ENCODE measurements at regions not wholly inside any gene's neighbourhood (a gene's known extent, or its start where the extent isn't known, plus 50 kb on each side); places are given as distances from the start of the nearest gene placed in this dataset.

GRCh38 chr9:89996116-89996515, 391.3 kb downstream of the GADD45G start:
- no peak for DNase-seq
- in situ Hi-C loops (cut with HindIII; ENCODE audit: low pct_ligation_motif_present, low pct_unique_long_range_greater_than_20kb, low sequenced_read_pairs): no loop called here

GRCh38 chr9:89996773-89997172, 392.0 kb downstream of the GADD45G start:
- in situ Hi-C loops (cut with HindIII; ENCODE audit: low pct_ligation_motif_present, low pct_unique_long_range_greater_than_20kb, low sequenced_read_pairs): no loop called here
- DNase-seq: peak; percentile 11

- no peak for DNase-seq
- in situ Hi-C loops (cut with HindIII; ENCODE audit: low pct_ligation_motif_present, low pct_unique_long_range_greater_than_20kb, low sequenced_read_pairs): no loop called here
These were observed 393.8 kb downstream of the GADD45G start for GRCh38 chr9:89998633-89999032.

GRCh38 chr9:89999176-89999533, 394.3 kb downstream of the GADD45G start:
- in situ Hi-C loops (cut with HindIII; ENCODE audit: low pct_ligation_motif_present, low pct_unique_long_range_greater_than_20kb, low sequenced_read_pairs): no loop called here
- no peak for DNase-seq

- peak; percentile 20 for DNase-seq
- in situ Hi-C loops (cut with HindIII; ENCODE audit: low pct_ligation_motif_present, low pct_unique_long_range_greater_than_20kb, low sequenced_read_pairs): no loop called here
These were observed 394.9 kb downstream of the GADD45G start for GRCh38 chr9:89999534-90000370.

GRCh38 chr9:90000925-90001324, 396.1 kb downstream of the GADD45G start:
- DNase-seq: no peak
- in situ Hi-C loops (cut with HindIII; ENCODE audit: low pct_ligation_motif_present, low pct_unique_long_range_greater_than_20kb, low sequenced_read_pairs): no loop called here

- in situ Hi-C loops (cut with HindIII; ENCODE audit: low pct_ligation_motif_present, low pct_unique_long_range_greater_than_20kb, low sequenced_read_pairs): no loop called here
- DNase-seq: no peak
These were observed 396.9 kb downstream of the GADD45G start for GRCh38 chr9:90001747-90002146.

GRCh38 chr9:90002397-90003271, 397.8 kb downstream of the GADD45G start:
- DNase-seq: no peak
- in situ Hi-C loops (cut with HindIII; ENCODE audit: low pct_ligation_motif_present, low pct_unique_long_range_greater_than_20kb, low sequenced_read_pairs): no loop called here

GRCh38 chr9:90005388-90005787, 400.6 kb downstream of the GADD45G start:
- no peak for DNase-seq
- in situ Hi-C loops (cut with HindIII; ENCODE audit: low pct_ligation_motif_present, low pct_unique_long_range_greater_than_20kb, low sequenced_read_pairs): no loop called here

- in situ Hi-C loops (cut with HindIII; ENCODE audit: low pct_ligation_motif_present, low pct_unique_long_range_greater_than_20kb, low sequenced_read_pairs): no loop called here
- peak; percentile 1 for DNase-seq
These were observed 403.0 kb downstream of the GADD45G start for GRCh38 chr9:90007516-90008440.

- no peak for DNase-seq
- in situ Hi-C loops (cut with HindIII; ENCODE audit: low pct_ligation_motif_present, low pct_unique_long_range_greater_than_20kb, low sequenced_read_pairs): no loop called here
These were observed 404.6 kb downstream of the GADD45G start for GRCh38 chr9:90009447-90009846.

GRCh38 chr9:90010793-90011192, 406.0 kb downstream of the GADD45G start:
- in situ Hi-C loops (cut with HindIII; ENCODE audit: low pct_ligation_motif_present, low pct_unique_long_range_greater_than_20kb, low sequenced_read_pairs): no loop called here

GRCh38 chr9:90012949-90013348, 408.1 kb downstream of the GADD45G start:
- in situ Hi-C loops (cut with HindIII; ENCODE audit: low pct_ligation_motif_present, low pct_unique_long_range_greater_than_20kb, low sequenced_read_pairs): no loop called here
- no peak for DNase-seq

More at GRCh38 chr9:90010793-90011192, 406.0 kb downstream of the GADD45G start:
- DNase-seq: no peak

GRCh38 chr9:90013778-90014177, 409.0 kb downstream of the GADD45G start:
- no peak for DNase-seq
- in situ Hi-C loops (cut with HindIII; ENCODE audit: low pct_ligation_motif_present, low pct_unique_long_range_greater_than_20kb, low sequenced_read_pairs): no loop called here

GRCh38 chr9:90014421-90014820, 409.6 kb downstream of the GADD45G start:
- in situ Hi-C loops (cut with HindIII; ENCODE audit: low pct_ligation_motif_present, low pct_unique_long_range_greater_than_20kb, low sequenced_read_pairs): no loop called here

GRCh38 chr9:90016272-90016671, 411.5 kb downstream of the GADD45G start:
- in situ Hi-C loops (cut with HindIII; ENCODE audit: low pct_ligation_motif_present, low pct_unique_long_range_greater_than_20kb, low sequenced_read_pairs): no loop called here

More at GRCh38 chr9:90014421-90014820, 409.6 kb downstream of the GADD45G start:
- no peak for DNase-seq

GRCh38 chr9:90017679-90018078, 412.9 kb downstream of the GADD45G start:
- in situ Hi-C loops (cut with HindIII; ENCODE audit: low pct_ligation_motif_present, low pct_unique_long_range_greater_than_20kb, low sequenced_read_pairs): no loop called here
- no peak for DNase-seq

More at GRCh38 chr9:90016272-90016671, 411.5 kb downstream of the GADD45G start:
- no peak for DNase-seq

- in situ Hi-C loops (cut with HindIII; ENCODE audit: low pct_ligation_motif_present, low pct_unique_long_range_greater_than_20kb, low sequenced_read_pairs): no loop called here
- no peak for DNase-seq
These were observed 413.9 kb downstream of the GADD45G start for GRCh38 chr9:90018688-90019087.

Measured in ACHN (cell line).